ENCODE measurements at regions not wholly inside any gene's neighbourhood (a gene's known extent, or its start where the extent isn't known, plus 50 kb on each side); places are given as distances from the start of the nearest gene placed in this dataset.
"Not testable (repeated sequence)": the region's sequence is repeated elsewhere in the genome, so short reads cannot be mapped to it uniquely, and the experiment has no call there.

GRCh38 chr18:49694402-49694801 is 118.9 kb downstream of the ACAA2 start:
- H3K27ac ChIP-seq: no peak overlapping the region
- no peak for TF ChIP-seq ZFX (IDR thresholded peaks at IDR 0.05)
- TF ChIP-seq CTCF (conservative IDR thresholded peaks at IDR 0.05): no peak

GRCh38 chr18:49693717-49694005 is 119.7 kb downstream of the ACAA2 start:
- no peak for TF ChIP-seq CTCF (conservative IDR thresholded peaks at IDR 0.05)
- no peak for TF ChIP-seq ZFX (IDR thresholded peaks at IDR 0.05)
- no peak overlapping the region for H3K27ac ChIP-seq

GRCh38 chr18:49692906-49693716 is 120.2 kb downstream of the ACAA2 start:
- H3K27ac ChIP-seq: no peak overlapping the region
- no peak for TF ChIP-seq CTCF (conservative IDR thresholded peaks at IDR 0.05)
- TF ChIP-seq ZFX (IDR thresholded peaks at IDR 0.05): no peak

GRCh38 chr18:49691177-49691608 is 122.1 kb downstream of the ACAA2 start:
- no peak for TF ChIP-seq ZFX (IDR thresholded peaks at IDR 0.05)
- TF ChIP-seq CTCF (conservative IDR thresholded peaks at IDR 0.05): no peak
- no peak overlapping the region for H3K27ac ChIP-seq

GRCh38 chr18:49690312-49690711 is 123.0 kb downstream of the ACAA2 start:
- H3K27ac ChIP-seq: no peak overlapping the region
- TF ChIP-seq CTCF (conservative IDR thresholded peaks at IDR 0.05) (no peak), ZFX (IDR thresholded peaks at IDR 0.05) (no peak)

GRCh38 chr18:49685231-49685942 is 123.5 kb downstream of the LIPG start:
- TF ChIP-seq ZFX (IDR thresholded peaks at IDR 0.05): no peak
- no peak for TF ChIP-seq CTCF (conservative IDR thresholded peaks at IDR 0.05)
- no peak overlapping the region for H3K27ac ChIP-seq

- not testable (repeated sequence) for H3K27ac ChIP-seq
These were observed 120.9 kb downstream of the LIPG start for GRCh38 chr18:49682803-49683190.

Data from C4-2B (cell line).